ENCODE measurements at regions not wholly inside any gene's neighbourhood (a gene's known extent, or its start where the extent isn't known, plus 50 kb on each side); places are given as distances from the start of the nearest gene placed in this dataset.

DNA sequence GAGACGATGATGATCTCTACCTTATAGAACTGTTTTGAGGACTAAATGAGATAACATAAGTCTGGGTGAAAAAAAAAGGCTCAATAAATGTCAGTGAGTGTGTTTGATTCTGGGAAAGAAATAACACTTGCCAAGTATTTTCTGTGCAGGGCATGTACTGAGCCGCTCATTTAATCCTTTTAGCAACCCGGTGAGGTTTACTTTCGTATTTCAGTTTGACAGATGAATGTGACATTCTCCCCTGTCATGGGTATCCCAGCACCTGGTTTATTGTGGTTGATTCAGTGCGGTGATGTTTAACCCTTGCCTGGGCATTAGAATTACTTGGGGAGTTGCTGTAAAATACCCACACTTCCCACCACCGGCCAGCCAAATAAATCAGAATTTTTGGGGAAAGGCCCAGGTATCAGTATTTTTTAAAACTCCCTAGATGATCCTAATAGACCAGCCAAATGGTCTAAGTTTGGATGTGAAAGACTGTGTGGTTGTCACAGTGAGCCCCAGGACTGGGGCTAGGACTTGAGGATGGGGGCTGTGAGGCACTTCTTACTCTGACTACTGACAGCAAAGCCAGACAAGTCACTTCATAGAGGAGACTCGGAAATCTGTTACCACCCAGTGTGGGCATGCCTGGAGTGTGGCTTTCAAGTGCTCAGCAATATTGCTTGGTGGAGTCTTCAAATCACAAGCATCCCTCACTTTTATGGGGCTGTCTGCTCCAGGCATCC, 100.2 kb upstream of the KCNG1 start:
- no peak for TF ChIP-seq POLR2A (IDR thresholded peaks at IDR 0.05)
- TF ChIP-seq, protein P1, sequence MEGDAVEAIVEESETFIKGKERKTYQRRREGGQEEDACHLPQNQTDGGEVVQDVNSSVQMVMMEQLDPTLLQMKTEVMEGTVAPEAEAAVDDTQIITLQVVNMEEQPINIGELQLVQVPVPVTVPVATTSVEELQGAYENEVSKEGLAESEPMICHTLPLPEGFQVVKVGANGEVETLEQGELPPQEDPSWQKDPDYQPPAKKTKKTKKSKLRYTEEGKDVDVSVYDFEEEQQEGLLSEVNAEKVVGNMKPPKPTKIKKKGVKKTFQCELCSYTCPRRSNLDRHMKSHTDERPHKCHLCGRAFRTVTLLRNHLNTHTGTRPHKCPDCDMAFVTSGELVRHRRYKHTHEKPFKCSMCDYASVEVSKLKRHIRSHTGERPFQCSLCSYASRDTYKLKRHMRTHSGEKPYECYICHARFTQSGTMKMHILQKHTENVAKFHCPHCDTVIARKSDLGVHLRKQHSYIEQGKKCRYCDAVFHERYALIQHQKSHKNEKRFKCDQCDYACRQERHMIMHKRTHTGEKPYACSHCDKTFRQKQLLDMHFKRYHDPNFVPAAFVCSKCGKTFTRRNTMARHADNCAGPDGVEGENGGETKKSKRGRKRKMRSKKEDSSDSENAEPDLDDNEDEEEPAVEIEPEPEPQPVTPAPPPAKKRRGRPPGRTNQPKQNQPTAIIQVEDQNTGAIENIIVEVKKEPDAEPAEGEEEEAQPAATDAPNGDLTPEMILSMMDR (IDR thresholded peaks at IDR 0.05) = no peak
